ENCODE measurements at regions not wholly inside any gene's neighbourhood (a gene's known extent, or its start where the extent isn't known, plus 50 kb on each side); places are given as distances from the start of the nearest gene placed in this dataset.

GRCh38 chr11:109864834-109865547, 228.2 kb upstream of the ZC3H12C start:
- TF ChIP-seq CTCF (IDR thresholded peaks at IDR 0.05), result no peak
- no peak for TF ChIP-seq POLR2A (IDR thresholded peaks at IDR 0.05)
